ENCODE measurements at regions not wholly inside any gene's neighbourhood (a gene's known extent, or its start where the extent isn't known, plus 50 kb on each side); places are given as distances from the start of the nearest gene placed in this dataset.

- WGBS, 2 donors, result 83 to 85% methylated on average over 6 to 9 of the region's 9 CpGs
Measured at GRCh38 chr6:41487860-41488432, 58.2 kb upstream of the FOXP4 start.

GRCh38 chr6:41488433-41489119 is 57.6 kb upstream of the FOXP4 start:
- no peaks in the 10 kb centered on the region for H3K9me3 ChIP-seq
- WGBS, 2 donors, result 49 to 50% methylated on average over 12 of the region's 12 CpGs
- intact Hi-C loops (cut with DNase I; ENCODE audit: low total_unique reads), result no loop called here
- no peaks in the 10 kb centered on the region for H3K27me3 ChIP-seq
- no peak overlapping the region for H3K27ac ChIP-seq
- TF ChIP-seq POLR2A (IDR thresholded peaks at IDR 0.05), result no peak
- no peak for TF ChIP-seq CTCF (IDR thresholded peaks at IDR 0.05)
- peaks cover 9% of the 10 kb centered on the region for H3K4me1 ChIP-seq
- DNase-seq, result no peak
- H3K4me3 ChIP-seq, result no peak overlapping the region
- no peaks in the 10 kb centered on the region for H3K36me3 ChIP-seq (ENCODE audit: low read depth, missing control alignments)

More at GRCh38 chr6:41487860-41488432, 58.2 kb upstream of the FOXP4 start:
- H3K9me3 ChIP-seq, result no peaks in the 10 kb centered on the region
- H3K27me3 ChIP-seq, result no peaks in the 10 kb centered on the region
- H3K36me3 ChIP-seq (ENCODE audit: low read depth, missing control alignments), result no peaks in the 10 kb centered on the region
- TF ChIP-seq POLR2A (IDR thresholded peaks at IDR 0.05) (no peak), CTCF (IDR thresholded peaks at IDR 0.05) (no peak)
- intact Hi-C loops (cut with DNase I; ENCODE audit: low total_unique reads), result no loop called here
- H3K4me3 ChIP-seq, result no peak overlapping the region
- H3K27ac ChIP-seq, result no peak overlapping the region
- DNase-seq, result no peak
- peaks cover 9% of the 10 kb centered on the region for H3K4me1 ChIP-seq

GRCh38 chr6:41489120-41489851 is 56.9 kb upstream of the FOXP4 start:
- 60 to 61% methylated on average over 16 of the region's 16 CpGs for WGBS, 2 donors
- Histone ChIP-seq H3K27me3 (no peaks in the 10 kb centered on the region), H3K27ac (no peak overlapping the region), H3K9me3 (no peaks in the 10 kb centered on the region), H3K36me3 (ENCODE audit: low read depth, missing control alignments) (no peaks in the 10 kb centered on the region), H3K4me1 (peaks cover 9% of the 10 kb centered on the region), H3K4me3 (no peak overlapping the region)
- DNase-seq, result no peak
- intact Hi-C loops (cut with DNase I; ENCODE audit: low total_unique reads), result no loop called here
- no peak for TF ChIP-seq CTCF (IDR thresholded peaks at IDR 0.05)
- TF ChIP-seq POLR2A (IDR thresholded peaks at IDR 0.05), result no peak

- intact Hi-C loops (cut with DNase I; ENCODE audit: low total_unique reads), result no loop called here
- no peak overlapping the region for H3K4me3 ChIP-seq
- no peak for DNase-seq
- no peaks in the 10 kb centered on the region for H3K36me3 ChIP-seq (ENCODE audit: low read depth, missing control alignments)
- no peak for TF ChIP-seq CTCF (IDR thresholded peaks at IDR 0.05)
- no peak for TF ChIP-seq POLR2A (IDR thresholded peaks at IDR 0.05)
- H3K9me3 ChIP-seq, result no peaks in the 10 kb centered on the region
- no peak overlapping the region for H3K27ac ChIP-seq
- WGBS, 2 donors, result 79 to 81% methylated on average over 16 of the region's 16 CpGs
- peaks cover 9% of the 10 kb centered on the region for H3K4me1 ChIP-seq
- H3K27me3 ChIP-seq, result no peaks in the 10 kb centered on the region
Measured at GRCh38 chr6:41492261-41492891, 53.8 kb upstream of the FOXP4 start.
